ENCODE measurements at regions not wholly inside any gene's neighbourhood (a gene's known extent, or its start where the extent isn't known, plus 50 kb on each side); places are given as distances from the start of the nearest gene placed in this dataset.
A peak's percentile ranks its signal among the peaks of the same experiment; 100 is the strongest.

DNA sequence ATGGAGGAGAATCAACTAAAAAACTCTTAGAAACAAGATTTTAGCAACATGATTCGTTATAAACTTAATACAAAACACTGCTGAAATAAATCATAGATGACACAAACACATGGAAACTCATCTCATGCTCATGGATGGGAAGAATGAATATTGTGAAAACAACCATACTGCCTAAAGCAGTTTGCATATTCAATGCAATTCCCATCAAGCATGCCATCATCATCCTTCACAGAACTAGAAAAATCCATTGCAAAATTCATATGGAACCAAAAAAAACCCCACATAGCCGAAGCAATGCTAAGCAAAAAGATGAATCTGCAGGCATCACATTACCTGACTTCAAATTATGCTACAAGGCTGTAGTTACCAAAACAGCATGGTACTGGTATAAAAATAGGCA lies 1015.8 kb upstream of the GRIA3 start:
- POLR2A ChIA-PET: no interaction called here

DNA sequence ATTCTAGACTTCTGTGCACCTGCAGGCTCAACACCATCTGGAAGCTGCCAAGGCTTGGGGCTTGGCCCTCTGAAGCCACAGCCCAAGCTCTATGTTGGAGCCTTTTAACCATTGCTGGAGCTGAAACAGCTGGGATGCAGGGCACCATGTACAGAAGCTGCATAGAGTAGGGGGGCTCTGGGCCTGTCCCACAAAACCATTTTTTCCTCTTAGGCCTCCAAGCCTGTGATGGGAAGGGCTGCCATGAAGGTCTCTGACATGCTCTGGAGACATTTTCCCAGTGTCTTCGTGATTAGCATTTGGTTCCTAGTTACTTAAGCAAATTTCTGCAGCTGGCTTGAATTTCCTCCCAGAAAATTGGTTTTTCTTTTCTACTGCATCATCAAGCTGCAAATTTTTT lies 999.3 kb upstream of the GRIA3 start:
- no peak for TF ChIP-seq ZSCAN30 (tag by site-specific recombination; IDR thresholded peaks at IDR 0.05)
- TF ChIP-seq ZNF585B (tag by site-specific recombination; IDR thresholded peaks at IDR 0.05): peak; percentile 85
- Histone ChIP-seq H3K36me3 (ENCODE audit: control insufficient read depth in 2 of 2, insufficient read depth in 1 of 2, low read length in 2 of 2) (no peaks in the 10 kb centered on the region), H3K9me3 (ENCODE audit: control insufficient read depth, insufficient read depth, low read depth, low read length) (peaks cover 2% of the 10 kb centered on the region; the same call in 1 of the 2 replicates), H3K4me1 (ENCODE audit: control insufficient read depth, insufficient read depth, low read length) (no peaks in the 10 kb centered on the region), H3K4me3 (ENCODE audit: low read depth, low read length) (no peak overlapping the region), H3K27ac (ENCODE audit: extremely low read depth, low read depth, low read length) (no peak overlapping the region)
- ChIA-PET POLR2A (no interaction called here), CTCF (no interaction called here)

More for the DNA sequence above, 1015.8 kb upstream of the GRIA3 start:
- TF ChIP-seq ZNF169 (tag by site-specific recombination; IDR thresholded peaks at IDR 0.05): no peak
- no peak for TF ChIP-seq ZNF623 (tag by site-specific recombination; IDR thresholded peaks at IDR 0.05)
- TF ChIP-seq ZNF585B (tag by site-specific recombination; IDR thresholded peaks at IDR 0.05): no peak
- TF ChIP-seq KLF8 (tag by site-specific recombination; IDR thresholded peaks at IDR 0.05): no peak
- TF ChIP-seq KLF10 (tag by site-specific recombination; IDR thresholded peaks at IDR 0.05): no peak
- TF ChIP-seq ZNF362 (tag by site-specific recombination; IDR thresholded peaks at IDR 0.05): no peak
- no peak for TF ChIP-seq ZNF341 (tag by site-specific recombination; IDR thresholded peaks at IDR 0.05; ENCODE audit: low read depth)
- no peak for TF ChIP-seq ZNF514 (tag by site-specific recombination; IDR thresholded peaks at IDR 0.05)
- no peak for TF ChIP-seq ZNF48 (tag by site-specific recombination; IDR thresholded peaks at IDR 0.05)
- no peak for TF ChIP-seq ZNF23 (tag by site-specific recombination; IDR thresholded peaks at IDR 0.05; ENCODE audit: borderline replicate concordance)
- TF ChIP-seq SP3 (tag by site-specific recombination; IDR thresholded peaks at IDR 0.05): no peak
- TF ChIP-seq IKZF3 (tag by site-specific recombination; IDR thresholded peaks at IDR 0.05): no peak
- TF ChIP-seq ZNF366 (tag by site-specific recombination; conservative IDR thresholded peaks at IDR 0.05): no peak
- TF ChIP-seq ZNF571 (tag by site-specific recombination; IDR thresholded peaks at IDR 0.05): no peak
- no peak for TF ChIP-seq ZBTB20 (tag by site-specific recombination; IDR thresholded peaks at IDR 0.05)
- no peak for TF ChIP-seq ZNF324 (tag by site-specific recombination; IDR thresholded peaks at IDR 0.05)
- no peaks in the 10 kb centered on the region for H3K9me3 ChIP-seq (ENCODE audit: control insufficient read depth, insufficient read depth, low read depth, low read length)
- CTCF ChIA-PET: interaction anchor here (0.5 kb wide), 1 partner anchor 177 kb away, joined by 3 read pairs; no protein-coding TSS in a partner anchor
- H3K36me3 ChIP-seq (ENCODE audit: control insufficient read depth in 2 of 2, insufficient read depth in 1 of 2, low read length in 2 of 2): no peaks in the 10 kb centered on the region
- H3K27ac ChIP-seq (ENCODE audit: extremely low read depth, low read depth, low read length): no peak overlapping the region
- no peak overlapping the region for H3K4me3 ChIP-seq (ENCODE audit: low read depth, low read length)
- H3K4me1 ChIP-seq (ENCODE audit: control insufficient read depth, insufficient read depth, low read length): no peaks in the 10 kb centered on the region

- ChIA-PET CTCF (interaction anchor here (0.6 kb wide), 1 partner anchor 501 kb away, joined by 3 read pairs; no protein-coding TSS in a partner anchor), POLR2A (no interaction called here)
- Histone ChIP-seq H3K4me1 (ENCODE audit: control insufficient read depth, insufficient read depth, low read length) (no peaks in the 10 kb centered on the region), H3K36me3 (ENCODE audit: control insufficient read depth in 2 of 2, insufficient read depth in 1 of 2, low read length in 2 of 2) (no peaks in the 10 kb centered on the region), H3K27ac (ENCODE audit: extremely low read depth, low read depth, low read length) (no peak overlapping the region), H3K9me3 (ENCODE audit: control insufficient read depth, insufficient read depth, low read depth, low read length) (peaks cover 2% of the 10 kb centered on the region; the same call in 1 of the 2 replicates), H3K4me3 (ENCODE audit: low read depth, low read length) (no peak overlapping the region)
- TF ChIP-seq ZNF654 (tag by site-specific recombination; IDR thresholded peaks at IDR 0.05; ENCODE audit: low read depth): no peak
- no peak for TF ChIP-seq ZNF664 (tag by site-specific recombination; IDR thresholded peaks at IDR 0.05)
- TF ChIP-seq ZIC2 (tag by site-specific recombination; IDR thresholded peaks at IDR 0.05): no peak
- TF ChIP-seq MEIS1 (CRISPR knock-in tag; IDR thresholded peaks at IDR 0.05; ENCODE audit: borderline replicate concordance): no peak
- no peak for TF ChIP-seq ZNF121 (tag by site-specific recombination; IDR thresholded peaks at IDR 0.05)
- TF ChIP-seq ZNF23 (tag by site-specific recombination; IDR thresholded peaks at IDR 0.05; ENCODE audit: borderline replicate concordance): no peak
- no peak for TF ChIP-seq PBX3 (CRISPR knock-in tag; IDR thresholded peaks at IDR 0.05)
- TF ChIP-seq, protein P1, sequence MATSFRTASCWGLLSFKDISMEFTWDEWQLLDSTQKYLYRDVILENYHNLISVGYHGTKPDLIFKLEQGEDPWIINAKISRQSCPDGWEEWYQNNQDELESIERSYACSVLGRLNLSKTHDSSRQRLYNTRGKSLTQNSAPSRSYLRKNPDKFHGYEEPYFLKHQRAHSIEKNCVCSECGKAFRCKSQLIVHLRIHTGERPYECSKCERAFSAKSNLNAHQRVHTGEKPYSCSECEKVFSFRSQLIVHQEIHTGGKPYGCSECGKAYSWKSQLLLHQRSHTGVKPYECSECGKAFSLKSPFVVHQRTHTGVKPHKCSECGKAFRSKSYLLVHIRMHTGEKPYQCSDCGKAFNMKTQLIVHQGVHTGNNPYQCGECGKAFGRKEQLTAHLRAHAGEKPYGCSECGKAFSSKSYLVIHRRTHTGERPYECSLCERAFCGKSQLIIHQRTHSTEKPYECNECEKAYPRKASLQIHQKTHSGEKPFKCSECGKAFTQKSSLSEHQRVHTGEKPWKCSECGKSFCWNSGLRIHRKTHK (tag by site-specific recombination; IDR thresholded peaks at IDR 0.05): no peak
These were observed 996.9 kb upstream of the GRIA3 start for GRCh38 chrX:122187069-122187713.
